GM21381 (cell line): ENCODE measurements at regions not wholly inside any gene's neighbourhood (a gene's known extent, or its start where the extent isn't known, plus 50 kb on each side); places are given as distances from the start of the nearest gene placed in this dataset.
"Not testable (repeated sequence)": the region's sequence is repeated elsewhere in the genome, so short reads cannot be mapped to it uniquely, and the experiment has no call there.

Source experiments
- ATAC-seq: cut with Tn5 transposase; IDR thresholded peaks from one replicate; pipeline ENCODE4 v1.9.1; 2021; ENCODE audit warnings: mild to moderate bottlenecking, moderate library complexity; ENCODE audit not compliant: unreplicated experiment

GRCh38 chr1:208682664-208683013, 438.5 kb upstream of the PLXNA2 start:
- ATAC-seq, result no peak

GRCh38 chr1:208683141-208683540, 439.0 kb upstream of the PLXNA2 start:
- ATAC-seq, result no peak

DNA sequence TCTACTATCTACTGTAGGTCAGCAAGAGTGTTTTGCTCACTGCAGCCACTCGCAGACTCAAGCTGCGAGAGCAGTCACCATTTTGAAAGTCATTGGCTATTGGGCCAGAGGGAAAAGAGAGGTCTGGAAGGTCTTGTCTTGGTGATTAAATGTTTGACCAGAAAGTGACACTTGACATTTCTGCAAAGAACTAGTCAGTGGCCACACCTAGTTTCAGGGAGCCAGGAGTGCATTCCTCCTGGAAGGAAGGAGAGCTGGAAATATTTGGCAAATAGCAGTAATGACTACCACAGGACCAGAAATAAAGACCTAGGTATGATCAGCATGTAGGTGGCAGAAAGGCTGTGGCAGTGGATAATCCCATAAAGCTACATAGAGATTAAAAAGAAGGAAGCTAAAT, 440.0 kb upstream of the PLXNA2 start:
- ATAC-seq, result no peak

- no peak for ATAC-seq
Observed at GRCh38 chr1:208686592-208686991, 442.4 kb upstream of the PLXNA2 start.

- ATAC-seq, result no peak
Observed at GRCh38 chr1:208688656-208689315, 444.6 kb upstream of the PLXNA2 start.

DNA sequence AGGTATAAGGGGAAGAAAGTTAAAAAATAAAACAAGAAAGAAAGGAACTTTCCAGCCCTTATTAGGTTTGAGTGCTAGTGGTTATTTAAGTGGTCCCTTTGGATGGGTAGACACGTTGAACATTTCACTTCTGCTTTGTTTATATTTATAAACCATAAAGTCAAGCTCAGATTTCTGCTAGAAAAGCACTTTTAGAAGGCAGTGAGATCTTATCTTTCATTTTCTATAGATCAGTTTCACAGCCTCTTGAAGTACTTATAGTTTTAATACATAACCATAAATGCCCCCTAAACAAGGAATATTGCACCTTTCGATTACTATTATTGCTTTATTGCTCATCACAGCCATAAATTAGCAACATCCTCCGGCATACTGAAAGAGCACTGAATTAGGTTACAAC, 446.8 kb upstream of the PLXNA2 start:
- no peak for ATAC-seq

- ATAC-seq, result no peak
Observed at GRCh38 chr1:208709981-208710380, 465.8 kb upstream of the PLXNA2 start.

- no peak for ATAC-seq
Observed at GRCh38 chr1:208714323-208714722, 470.1 kb upstream of the PLXNA2 start.

DNA sequence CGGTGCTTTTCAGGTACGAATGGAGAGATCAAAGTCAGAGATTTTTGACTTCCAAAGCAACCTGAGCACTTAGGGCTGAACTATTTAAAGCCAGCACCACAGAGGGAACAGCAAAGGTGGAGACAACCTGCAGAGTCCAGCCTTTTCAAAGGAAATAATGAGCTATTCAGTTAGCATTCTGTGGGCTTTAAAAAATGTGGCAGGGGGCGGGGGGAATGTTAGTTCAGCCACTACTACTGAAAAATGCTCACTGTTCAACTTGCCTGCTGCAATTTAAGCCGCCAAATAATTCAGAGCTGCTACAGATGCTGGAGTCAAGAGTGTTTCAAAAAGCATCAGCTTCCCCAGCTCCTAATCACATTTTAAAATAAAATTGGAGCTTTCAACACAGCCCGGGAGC, 473.3 kb upstream of the PLXNA2 start:
- no peak for ATAC-seq

DNA sequence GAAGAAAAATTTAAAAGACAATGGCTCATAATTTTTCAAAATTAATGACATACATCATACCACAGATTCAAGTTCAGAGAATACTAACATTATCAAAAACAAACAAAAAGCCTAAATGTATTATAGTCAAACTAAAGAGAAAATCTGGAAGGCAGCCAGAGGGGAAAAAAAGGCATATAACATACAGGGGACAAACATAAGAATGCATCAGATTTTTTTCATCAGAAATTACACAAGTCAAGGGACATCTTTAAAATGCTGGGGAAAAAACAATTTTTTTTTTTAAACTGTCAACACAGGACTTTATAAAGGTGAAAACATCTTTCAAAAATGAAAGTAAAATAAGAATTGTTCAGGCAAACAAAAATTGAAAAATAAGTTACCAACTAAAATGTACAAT, 478.4 kb upstream of the PLXNA2 start:
- no peak for ATAC-seq

DNA sequence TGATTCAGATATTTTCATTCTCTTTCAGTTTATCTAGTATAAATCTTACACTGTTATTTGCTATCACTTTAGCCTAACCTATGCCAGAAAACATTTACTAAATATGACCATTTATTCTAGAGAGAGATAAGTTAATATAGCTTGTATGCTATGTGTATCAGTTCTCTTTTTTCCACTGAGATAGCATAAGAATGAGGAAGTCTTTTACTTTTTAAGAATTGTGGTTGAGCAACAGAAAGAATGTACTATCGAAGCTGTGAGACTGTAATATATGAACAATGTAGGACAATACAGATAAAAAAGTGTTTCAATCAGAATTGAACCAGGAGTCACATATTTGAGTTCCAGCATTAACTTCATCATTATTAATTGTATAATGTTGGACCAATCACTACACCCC, 479.9 kb upstream of the PLXNA2 start:
- no peak for ATAC-seq

- ATAC-seq, result no peak
Observed at GRCh38 chr1:208728815-208729214, 484.6 kb upstream of the PLXNA2 start.

GRCh38 chr1:208731981-208732821, 488.0 kb upstream of the PLXNA2 start:
- ATAC-seq, result peak; percentile 97

GRCh38 chr1:208737161-208737560, 493.0 kb upstream of the PLXNA2 start:
- ATAC-seq, result no peak

GRCh38 chr1:208737922-208738321, 493.7 kb upstream of the PLXNA2 start:
- peak; percentile 88 for ATAC-seq

DNA sequence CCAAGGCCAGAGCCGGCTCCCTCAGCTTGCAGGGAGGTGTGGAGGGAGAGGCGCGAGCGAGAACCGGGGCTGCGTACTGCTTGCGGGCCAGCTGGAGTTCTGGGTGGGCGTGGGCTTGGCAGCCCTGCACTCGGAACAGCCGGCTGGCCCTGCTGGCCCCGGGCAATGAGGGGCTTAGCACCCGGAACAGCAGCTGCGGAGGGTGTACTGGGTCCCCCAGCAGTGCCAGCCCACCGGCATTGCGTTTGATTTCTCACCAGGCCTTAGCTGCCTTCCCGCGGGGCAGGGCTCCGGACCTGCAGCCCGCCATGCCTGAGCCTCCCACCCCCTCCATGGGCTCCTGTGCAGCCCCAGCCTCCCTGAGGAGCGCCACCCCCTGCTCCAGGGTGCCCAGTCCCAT, 495.5 kb upstream of the PLXNA2 start:
- not testable (repeated sequence) for ATAC-seq

- ATAC-seq, result no peak
Observed at GRCh38 chr1:208741296-208741695, 497.1 kb upstream of the PLXNA2 start.

- ATAC-seq, result no peak
Observed at GRCh38 chr1:208743361-208743760, 499.2 kb upstream of the PLXNA2 start.

GRCh38 chr1:208747979-208748378, 503.8 kb upstream of the PLXNA2 start:
- no peak for ATAC-seq

DNA sequence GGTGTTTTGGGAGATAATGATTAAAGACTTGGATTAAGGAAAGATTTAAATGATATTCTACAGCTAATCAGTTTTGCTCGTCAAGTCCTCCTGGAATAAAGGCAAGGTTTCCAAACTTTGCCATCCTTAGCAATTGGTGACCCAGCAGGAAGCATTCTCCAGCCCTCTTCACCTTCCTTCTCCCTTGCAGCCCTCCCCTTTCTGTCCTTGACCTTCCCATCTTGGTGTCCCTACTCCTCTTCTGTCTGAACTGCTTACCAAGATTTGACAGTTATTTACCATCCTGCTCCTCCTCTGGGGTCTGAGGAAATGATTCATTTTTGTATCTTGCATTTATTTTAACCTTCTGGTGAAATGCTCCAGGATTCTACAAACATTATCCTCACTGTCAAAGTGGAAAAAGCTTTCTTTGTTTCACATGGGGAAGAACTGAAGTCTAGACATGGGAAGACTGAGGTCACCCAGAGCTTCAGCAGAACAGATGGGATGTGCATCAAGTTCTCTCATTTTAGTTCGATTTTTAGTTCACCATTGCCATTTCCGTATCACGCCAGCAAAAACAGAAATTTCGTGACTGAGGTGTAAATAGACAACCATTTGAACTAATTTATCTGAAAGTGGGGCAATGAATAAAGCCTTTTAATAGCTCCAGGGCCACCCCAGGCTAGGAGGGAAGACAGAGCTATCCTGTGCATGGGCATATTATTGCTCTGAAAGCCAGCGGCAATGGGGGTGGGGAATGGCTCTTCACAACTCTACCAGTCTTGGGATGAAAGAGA, 504.4 kb upstream of the PLXNA2 start:
- no peak for ATAC-seq

- ATAC-seq, result no peak
Observed at GRCh38 chr1:208756339-208756981, 512.3 kb upstream of the PLXNA2 start.
